GF-D8 (cell line): ENCODE measurements at regions not wholly inside any gene's neighbourhood (a gene's known extent, or its start where the extent isn't known, plus 50 kb on each side); places are given as distances from the start of the nearest gene placed in this dataset.

ENCODE experiments used
- DNase-seq: peaks from one replicate; lab custom pipeline; 2025; lab: John Stamatoyannopoulos, UW

- DNase-seq = no peak
Measured at GRCh38 chr5:90193185-90193822, 216.3 kb downstream of the CETN3 start.

GRCh38 chr5:90191352-90192045 is 218.1 kb downstream of the CETN3 start:
- no peak for DNase-seq

GRCh38 chr5:90185897-90186468 is 223.6 kb downstream of the CETN3 start:
- DNase-seq = no peak

- no peak for DNase-seq
Measured at GRCh38 chr5:90184764-90185163, 224.8 kb downstream of the CETN3 start.

GRCh38 chr5:90182726-90183125 is 226.8 kb downstream of the CETN3 start:
- DNase-seq = no peak

- no peak for DNase-seq
Measured at GRCh38 chr5:90174236-90174635, 235.3 kb downstream of the CETN3 start.

GRCh38 chr5:90173299-90174030 is 236.1 kb downstream of the CETN3 start:
- no peak for DNase-seq

- DNase-seq = no peak
Measured at GRCh38 chr5:90171466-90171865, 238.1 kb downstream of the CETN3 start.

- no peak for DNase-seq
Measured at GRCh38 chr5:90170261-90170660, 239.3 kb downstream of the CETN3 start.

GRCh38 chr5:90169078-90169477 is 240.5 kb downstream of the CETN3 start:
- DNase-seq = no peak

- DNase-seq = no peak
Measured at GRCh38 chr5:90168399-90168798, 241.2 kb downstream of the CETN3 start.

GRCh38 chr5:90166816-90167215 is 242.7 kb downstream of the CETN3 start:
- DNase-seq = no peak

- DNase-seq = no peak
Measured at GRCh38 chr5:90162324-90162723, 247.2 kb downstream of the CETN3 start.

- no peak for DNase-seq
Measured at GRCh38 chr5:90161414-90161813, 248.1 kb downstream of the CETN3 start.

GRCh38 chr5:90158131-90158530 is 251.4 kb downstream of the CETN3 start:
- no peak for DNase-seq

- DNase-seq = no peak
Measured at GRCh38 chr5:90153031-90153430, 256.5 kb downstream of the CETN3 start.

GRCh38 chr5:90144625-90145327 is 264.8 kb downstream of the CETN3 start:
- DNase-seq = no peak

- no peak for DNase-seq
Measured at GRCh38 chr5:90142541-90142940, 267.0 kb downstream of the CETN3 start.

GRCh38 chr5:90141984-90142383 is 267.6 kb downstream of the CETN3 start:
- no peak for DNase-seq

GRCh38 chr5:90136952-90137528 is 272.5 kb downstream of the CETN3 start:
- no peak for DNase-seq

GRCh38 chr5:90135779-90136378 is 273.7 kb downstream of the CETN3 start:
- no peak for DNase-seq
